ENCODE measurements at regions not wholly inside any gene's neighbourhood (a gene's known extent, or its start where the extent isn't known, plus 50 kb on each side); places are given as distances from the start of the nearest gene placed in this dataset.
A peak's percentile ranks its signal among the peaks of the same experiment; 100 is the strongest.

- Histone ChIP-seq H3K36me3 (no peaks in the 10 kb centered on the region), H3K27me3 (no peaks in the 10 kb centered on the region), H3K4me1 (ENCODE audit: low read depth) (no peaks in the 10 kb centered on the region), H3K27ac (no peak overlapping the region), H3K9me3 (ENCODE audit: low read depth) (no peaks in the 10 kb centered on the region), H3K4me3 (no peak overlapping the region)
- DNase-seq (ENCODE audit: low read depth in 1 of 2, low spot score in 1 of 2), result peak in 1 of 2 donors; percentile 74
- no peak for TF ChIP-seq CTCF (IDR thresholded peaks at IDR 0.05; ENCODE audit: low read depth, low read length)
Measured at GRCh38 chr2:83068714-83069113, 1390.4 kb downstream of the SUCLG1 start.

GRCh38 chr2:83067947-83068346 lies 1391.1 kb downstream of the SUCLG1 start:
- H3K9me3 ChIP-seq (ENCODE audit: low read depth), result no peaks in the 10 kb centered on the region
- no peak overlapping the region for H3K4me3 ChIP-seq
- H3K36me3 ChIP-seq, result no peaks in the 10 kb centered on the region
- no peak overlapping the region for H3K27ac ChIP-seq
- DNase-seq (ENCODE audit: low read depth in 1 of 2, low spot score in 1 of 2), result no peak
- no peak for TF ChIP-seq CTCF (IDR thresholded peaks at IDR 0.05; ENCODE audit: low read depth, low read length)
- no peaks in the 10 kb centered on the region for H3K27me3 ChIP-seq
- no peaks in the 10 kb centered on the region for H3K4me1 ChIP-seq (ENCODE audit: low read depth)

DNA sequence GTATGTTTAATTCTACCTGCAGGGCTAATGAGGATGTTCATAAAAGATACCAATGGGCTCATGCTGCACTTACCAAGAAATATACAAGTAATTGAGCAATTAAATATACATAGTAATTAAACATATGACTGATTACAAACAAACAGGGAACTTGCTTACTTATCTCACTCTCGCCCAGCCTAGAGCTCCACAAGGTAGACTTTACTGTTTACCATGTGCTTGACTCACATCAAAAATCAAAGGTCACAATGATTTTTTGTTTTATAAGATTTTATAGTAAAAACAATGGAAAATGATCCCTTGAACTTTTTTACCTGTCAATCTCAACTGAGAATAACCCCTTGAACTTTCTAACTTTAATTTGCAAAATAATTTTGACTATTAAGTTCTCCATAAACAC lies 1395.1 kb downstream of the SUCLG1 start:
- no peak for TF ChIP-seq CTCF (IDR thresholded peaks at IDR 0.05; ENCODE audit: low read depth, low read length)
- DNase-seq (ENCODE audit: low read depth in 1 of 2, low spot score in 1 of 2), result no peak
- Histone ChIP-seq H3K4me3 (no peak overlapping the region), H3K27me3 (no peaks in the 10 kb centered on the region), H3K4me1 (ENCODE audit: low read depth) (no peaks in the 10 kb centered on the region), H3K9me3 (ENCODE audit: low read depth) (no peaks in the 10 kb centered on the region), H3K27ac (no peak overlapping the region), H3K36me3 (no peaks in the 10 kb centered on the region)

DNA sequence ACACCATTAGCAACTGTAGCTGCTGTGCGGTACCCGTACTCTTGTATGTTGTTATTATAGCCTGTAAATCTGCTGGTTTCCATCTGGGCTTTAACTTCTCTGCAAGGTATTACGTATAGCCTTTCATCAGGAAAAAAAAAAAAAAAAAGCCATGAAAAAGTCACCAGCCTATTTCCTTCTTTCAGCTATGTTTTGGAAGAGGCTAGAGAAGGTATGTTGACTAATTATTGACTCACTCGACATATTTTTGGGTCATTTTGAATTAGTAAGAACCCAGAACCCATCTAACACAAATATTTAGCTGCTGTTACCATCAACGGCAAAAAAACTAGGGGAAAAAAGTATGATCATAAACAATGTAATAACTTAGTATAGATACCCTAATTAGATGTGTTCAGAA lies 1395.6 kb downstream of the SUCLG1 start:
- Histone ChIP-seq H3K4me1 (ENCODE audit: low read depth) (no peaks in the 10 kb centered on the region), H3K4me3 (no peak overlapping the region), H3K9me3 (ENCODE audit: low read depth) (no peaks in the 10 kb centered on the region), H3K27me3 (no peaks in the 10 kb centered on the region), H3K27ac (no peak overlapping the region), H3K36me3 (no peaks in the 10 kb centered on the region)
- no peak for TF ChIP-seq CTCF (IDR thresholded peaks at IDR 0.05; ENCODE audit: low read depth, low read length)
- no peak for DNase-seq (ENCODE audit: low read depth in 1 of 2, low spot score in 1 of 2)

- Histone ChIP-seq H3K36me3 (no peaks in the 10 kb centered on the region), H3K27ac (no peak overlapping the region), H3K4me3 (no peak overlapping the region), H3K9me3 (ENCODE audit: low read depth) (no peaks in the 10 kb centered on the region), H3K27me3 (no peaks in the 10 kb centered on the region), H3K4me1 (ENCODE audit: low read depth) (no peaks in the 10 kb centered on the region)
- DNase-seq (ENCODE audit: low read depth in 1 of 2, low spot score in 1 of 2), result no peak
- no peak for TF ChIP-seq CTCF (IDR thresholded peaks at IDR 0.05; ENCODE audit: low read depth, low read length)
Measured at GRCh38 chr2:83058683-83059082, 1400.4 kb downstream of the SUCLG1 start.

Data from cardiac muscle cell (in vitro differentiated cells and primary cell).